ENCODE measurements at regions not wholly inside any gene's neighbourhood (a gene's known extent, or its start where the extent isn't known, plus 50 kb on each side); places are given as distances from the start of the nearest gene placed in this dataset.

DNA sequence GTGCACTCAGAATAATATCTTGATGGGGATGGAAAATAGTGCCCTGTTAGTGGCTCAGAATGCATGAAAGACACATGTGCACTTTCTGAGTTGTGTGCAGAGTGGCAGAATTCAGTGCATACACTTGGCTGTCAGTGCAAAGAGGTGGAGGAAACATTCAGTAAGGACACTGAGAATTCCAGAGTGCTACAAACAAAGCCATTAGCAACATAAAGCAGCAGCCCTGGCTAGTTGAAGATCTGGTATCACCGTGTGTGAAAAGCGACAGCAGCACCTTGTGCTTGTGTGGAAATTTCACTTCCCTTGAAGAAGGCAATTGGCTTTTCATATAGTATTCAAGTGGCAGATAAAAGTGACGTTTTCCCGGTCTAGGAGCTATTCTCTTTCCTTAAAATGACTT, 810.4 kb downstream of the TRIML1 start:
- no peak for DNase-seq (ENCODE audit: low read depth)
- no peak for TF ChIP-seq CTCF (IDR thresholded peaks at IDR 0.05; ENCODE audit: insufficient read depth, low read depth, low read length)
- H3K4me3 ChIP-seq (ENCODE audit: low read depth, low read length) = no peak overlapping the region

DNA sequence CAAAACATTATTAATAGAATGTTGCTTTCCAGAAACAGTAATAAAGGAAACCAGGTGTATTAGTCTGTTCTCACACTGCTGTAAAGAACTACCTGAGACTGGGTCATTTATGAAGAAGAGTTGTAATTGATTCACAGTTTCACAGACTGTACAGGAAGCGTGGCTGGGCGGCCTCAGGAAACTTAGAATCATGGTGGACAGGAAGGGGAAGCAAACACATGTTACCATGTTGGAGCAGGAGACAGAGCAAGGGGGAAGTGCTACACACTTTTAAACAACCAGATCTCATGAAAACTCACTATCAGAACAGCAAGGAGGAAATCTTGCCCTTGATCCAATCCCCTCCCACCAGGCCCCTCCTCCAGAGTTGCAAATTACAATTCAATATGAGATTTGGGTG, 815.8 kb downstream of the TRIML1 start:
- no peak for DNase-seq (ENCODE audit: low read depth)
- no peak for TF ChIP-seq CTCF (IDR thresholded peaks at IDR 0.05; ENCODE audit: insufficient read depth, low read depth, low read length)
- no peak overlapping the region for H3K4me3 ChIP-seq (ENCODE audit: low read depth, low read length)

GRCh38 chr4:188956566-188956965, 817.3 kb downstream of the TRIML1 start:
- TF ChIP-seq CTCF (IDR thresholded peaks at IDR 0.05; ENCODE audit: insufficient read depth, low read depth, low read length) = no peak
- no peak overlapping the region for H3K4me3 ChIP-seq (ENCODE audit: low read depth, low read length)
- DNase-seq (ENCODE audit: low read depth) = no peak

DNA sequence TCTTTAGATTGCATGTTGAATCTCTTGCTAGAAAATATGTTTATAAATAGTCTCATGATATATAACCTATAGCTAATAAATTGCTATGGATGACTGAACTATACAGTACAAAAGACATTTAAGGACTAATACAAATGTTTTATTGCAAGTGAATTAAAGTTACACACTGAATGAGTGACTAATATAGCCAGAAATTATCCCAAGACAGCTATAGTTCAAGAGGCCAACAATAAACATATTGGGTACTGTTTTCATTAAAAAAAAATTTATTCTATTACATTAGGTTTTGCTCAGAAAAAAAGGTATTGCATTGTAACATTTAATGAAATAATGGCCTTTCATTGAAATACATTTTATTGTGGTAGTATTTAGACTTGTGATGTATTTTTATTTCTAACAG, 819.1 kb downstream of the TRIML1 start:
- TF ChIP-seq CTCF (IDR thresholded peaks at IDR 0.05; ENCODE audit: insufficient read depth, low read depth, low read length) = no peak
- no peak overlapping the region for H3K4me3 ChIP-seq (ENCODE audit: low read depth, low read length)
- DNase-seq (ENCODE audit: low read depth) = no peak

- H3K4me3 ChIP-seq (ENCODE audit: low read depth, low read length) = no peak overlapping the region
- no peak for DNase-seq (ENCODE audit: low read depth)
- no peak for TF ChIP-seq CTCF (IDR thresholded peaks at IDR 0.05; ENCODE audit: insufficient read depth, low read depth, low read length)
These were observed 820.2 kb downstream of the TRIML1 start for GRCh38 chr4:188959424-188959823.

- TF ChIP-seq CTCF (IDR thresholded peaks at IDR 0.05; ENCODE audit: insufficient read depth, low read depth, low read length) = no peak
- no peak overlapping the region for H3K4me3 ChIP-seq (ENCODE audit: low read depth, low read length)
- peak; percentile 23 for DNase-seq (ENCODE audit: low read depth)
These were observed 821.3 kb downstream of the TRIML1 start for GRCh38 chr4:188960411-188961093.

DNA sequence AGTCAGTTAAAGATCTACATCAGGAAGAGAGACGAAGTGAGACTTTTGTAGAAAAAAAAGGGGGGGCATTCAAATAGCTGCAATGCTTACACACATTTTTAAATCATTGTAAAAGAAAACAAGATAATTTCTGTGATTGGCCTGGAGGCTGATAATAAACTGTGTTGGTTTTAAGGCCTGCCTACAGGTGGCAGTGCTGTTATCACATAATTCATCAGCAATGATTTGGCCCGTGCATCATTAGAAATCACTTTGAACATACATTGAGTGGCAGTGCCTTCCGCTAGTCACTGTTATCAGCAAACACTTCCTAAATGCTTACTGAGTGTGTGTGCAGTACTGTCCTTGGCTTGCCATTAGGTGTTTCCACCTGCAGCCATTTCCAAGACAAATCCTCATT, 831.9 kb downstream of the TRIML1 start:
- peak; percentile 51 for TF ChIP-seq CTCF (IDR thresholded peaks at IDR 0.05; ENCODE audit: insufficient read depth, low read depth, low read length)
- no peak overlapping the region for H3K4me3 ChIP-seq (ENCODE audit: low read depth, low read length)
- peak; percentile 35 for DNase-seq (ENCODE audit: low read depth)
